ENCODE measurements at regions not wholly inside any gene's neighbourhood (a gene's known extent, or its start where the extent isn't known, plus 50 kb on each side); places are given as distances from the start of the nearest gene placed in this dataset.
A peak's percentile ranks its signal among the peaks of the same experiment; 100 is the strongest.
"Not testable (repeated sequence)": the region's sequence is repeated elsewhere in the genome, so short reads cannot be mapped to it uniquely, and the experiment has no call there.

DNA sequence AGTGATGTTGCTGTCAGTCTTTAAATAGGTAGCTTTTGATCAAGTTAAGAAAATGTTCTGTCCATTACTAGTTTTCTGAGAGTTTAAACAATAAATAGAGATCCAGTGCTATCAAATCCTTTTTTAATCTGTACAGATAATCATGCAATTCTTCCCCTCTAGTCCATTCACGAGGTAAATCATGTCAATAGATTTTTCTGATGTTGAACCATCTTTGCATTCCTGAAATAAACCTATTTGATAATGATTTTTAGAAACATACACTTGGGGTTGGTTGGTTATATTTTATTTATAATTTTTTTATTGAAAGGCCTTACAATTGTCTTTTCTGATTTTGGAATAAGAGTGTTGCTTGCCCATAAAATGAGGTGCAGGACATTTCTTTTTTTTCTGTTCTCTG is 95.0 kb downstream of the FAM53A start:
- DNase-seq, result no peak

- DNase-seq, result no peak
Measured at GRCh38 chr4:1588306-1588705, 95.8 kb downstream of the FAM53A start.

GRCh38 chr4:1584498-1584897 is 99.6 kb downstream of the FAM53A start:
- no peak for DNase-seq

GRCh38 chr4:1583859-1584258 is 100.3 kb downstream of the FAM53A start:
- no peak for DNase-seq

GRCh38 chr4:1583051-1583785 is 100.9 kb downstream of the FAM53A start:
- no peak for DNase-seq

DNA sequence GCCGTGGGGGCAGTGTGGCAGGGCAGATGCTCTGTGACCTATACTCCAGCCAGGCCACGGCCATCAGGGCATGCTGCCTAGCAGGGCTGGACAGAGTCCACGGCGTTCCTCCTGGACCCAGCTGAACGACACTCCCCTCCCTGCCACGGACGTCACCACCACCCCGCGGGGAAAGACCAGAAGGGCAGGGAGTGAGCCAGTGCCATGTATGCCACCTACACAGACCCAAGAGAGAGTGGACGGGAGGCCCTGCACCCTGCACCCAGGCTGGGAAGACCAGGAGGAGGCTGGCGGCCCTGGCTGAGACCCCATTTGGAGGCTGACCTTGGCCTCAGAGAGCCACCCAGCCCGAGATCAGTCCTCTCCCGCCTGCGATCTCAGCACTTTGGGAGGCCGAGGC is 101.9 kb downstream of the FAM53A start:
- DNase-seq, result no peak

GRCh38 chr4:1581164-1581894 is 102.8 kb downstream of the FAM53A start:
- DNase-seq, result peak; percentile 6

DNA sequence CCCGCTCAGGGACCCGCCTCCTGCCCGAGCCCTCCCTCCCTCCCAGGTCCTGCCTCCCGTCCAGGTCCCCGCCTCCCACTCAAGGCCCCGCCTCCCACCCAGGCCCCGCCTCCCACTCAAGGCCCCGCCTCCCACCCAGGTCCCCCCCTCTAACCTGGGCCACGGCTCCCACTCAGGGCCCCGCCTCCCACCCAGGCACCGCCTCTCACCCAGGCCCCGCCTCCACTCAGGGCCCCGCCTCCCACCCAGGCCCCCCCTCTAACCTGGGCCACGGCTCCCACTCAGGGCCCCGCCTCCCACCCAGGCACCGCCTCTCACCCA is 103.5 kb downstream of the FAM53A start:
- DNase-seq, result not testable (repeated sequence)

- DNase-seq, result no peak
Measured at GRCh38 chr4:1579901-1580691, 104.0 kb downstream of the FAM53A start.

DNA sequence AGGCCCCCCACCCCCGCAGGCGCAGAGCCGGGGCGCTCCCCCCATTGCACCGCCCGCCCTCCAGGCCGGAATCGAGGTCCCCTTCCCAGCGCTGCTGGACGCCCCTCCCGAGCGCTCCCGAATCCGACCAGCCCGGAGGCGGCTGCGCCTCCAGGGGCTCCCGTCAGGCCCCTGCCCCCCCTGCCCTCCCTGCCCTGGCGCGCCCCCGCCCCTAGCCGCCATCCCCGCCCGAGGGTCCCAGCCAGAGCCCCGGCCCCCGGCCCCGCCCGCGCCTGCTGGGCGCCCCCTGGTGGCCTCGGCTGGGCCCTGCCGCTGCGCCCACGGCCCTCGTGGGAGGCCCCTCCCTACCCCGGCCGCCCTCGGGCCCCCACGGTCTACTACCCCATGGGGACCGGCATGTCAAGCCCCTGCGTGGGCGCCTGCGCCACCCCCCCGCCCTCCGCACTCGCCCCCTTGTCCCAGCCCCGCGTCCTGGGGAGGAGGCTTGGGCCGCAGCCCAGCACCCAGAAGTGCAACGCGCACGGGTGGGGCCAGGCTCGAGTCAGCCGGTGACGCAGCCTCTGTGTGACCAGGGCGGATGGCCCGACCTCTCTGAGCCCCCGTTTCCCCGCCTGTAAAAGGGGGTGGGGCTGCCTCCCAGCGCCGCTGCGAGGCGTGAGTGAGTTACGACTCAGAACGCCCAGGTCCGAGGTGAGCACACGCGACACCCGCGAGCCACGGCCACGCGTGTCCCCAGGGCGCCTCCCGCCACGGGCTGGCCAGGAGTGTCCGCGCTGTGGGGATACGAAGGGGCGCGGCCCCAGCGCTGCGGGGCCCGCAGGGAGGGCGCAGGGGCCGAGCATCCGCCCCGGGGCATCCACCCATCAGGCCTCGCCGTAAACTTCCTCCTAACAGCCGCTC is 104.9 kb downstream of the FAM53A start:
- no peak for DNase-seq

DNA sequence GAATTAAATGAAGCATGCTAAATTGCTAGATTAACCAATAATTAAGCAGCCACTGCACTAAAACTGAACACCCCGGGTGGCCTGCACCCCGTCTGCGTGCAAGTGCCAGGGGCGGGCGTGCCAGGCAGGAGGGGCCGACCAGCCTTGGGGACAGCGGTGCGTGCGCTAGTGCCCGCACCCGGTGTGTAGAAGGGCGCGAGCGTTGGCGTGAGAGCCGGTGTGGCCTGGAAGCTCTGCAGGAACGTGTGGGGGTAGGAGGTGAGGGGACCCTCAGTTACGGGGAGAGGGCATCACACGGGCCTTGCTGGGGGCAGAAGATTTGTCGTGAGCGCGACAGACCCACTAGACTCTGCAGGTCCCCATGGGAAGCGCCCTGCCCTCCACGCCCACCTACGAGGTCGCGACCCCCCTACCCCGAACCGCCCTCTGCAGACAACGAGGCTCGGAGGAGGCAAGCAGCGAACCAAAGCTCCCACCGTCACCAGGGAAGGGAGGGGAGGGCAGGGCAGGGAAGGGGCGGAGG is 105.8 kb downstream of the FAM53A start:
- DNase-seq, result no peak

DNA sequence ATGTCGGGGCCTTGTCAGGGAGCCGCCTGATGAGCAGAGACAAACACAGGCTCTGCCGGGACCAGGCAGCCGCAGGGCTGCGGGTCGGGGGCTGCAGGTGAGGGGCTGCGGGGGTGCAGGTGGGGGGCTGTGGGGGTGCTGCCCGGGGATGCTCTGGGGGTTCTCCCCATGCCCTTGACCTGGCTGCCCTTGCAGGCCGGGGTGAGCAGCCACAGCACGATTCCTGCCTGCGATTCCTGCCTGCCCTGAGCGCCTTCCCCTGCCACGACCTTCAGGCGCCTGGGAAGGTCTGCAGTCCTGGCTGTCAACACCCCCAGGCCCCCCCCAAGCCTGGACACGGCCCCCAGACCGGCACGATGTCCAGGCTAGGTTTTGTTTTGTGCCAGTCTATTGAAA is 106.3 kb downstream of the FAM53A start:
- no peak for DNase-seq

DNA sequence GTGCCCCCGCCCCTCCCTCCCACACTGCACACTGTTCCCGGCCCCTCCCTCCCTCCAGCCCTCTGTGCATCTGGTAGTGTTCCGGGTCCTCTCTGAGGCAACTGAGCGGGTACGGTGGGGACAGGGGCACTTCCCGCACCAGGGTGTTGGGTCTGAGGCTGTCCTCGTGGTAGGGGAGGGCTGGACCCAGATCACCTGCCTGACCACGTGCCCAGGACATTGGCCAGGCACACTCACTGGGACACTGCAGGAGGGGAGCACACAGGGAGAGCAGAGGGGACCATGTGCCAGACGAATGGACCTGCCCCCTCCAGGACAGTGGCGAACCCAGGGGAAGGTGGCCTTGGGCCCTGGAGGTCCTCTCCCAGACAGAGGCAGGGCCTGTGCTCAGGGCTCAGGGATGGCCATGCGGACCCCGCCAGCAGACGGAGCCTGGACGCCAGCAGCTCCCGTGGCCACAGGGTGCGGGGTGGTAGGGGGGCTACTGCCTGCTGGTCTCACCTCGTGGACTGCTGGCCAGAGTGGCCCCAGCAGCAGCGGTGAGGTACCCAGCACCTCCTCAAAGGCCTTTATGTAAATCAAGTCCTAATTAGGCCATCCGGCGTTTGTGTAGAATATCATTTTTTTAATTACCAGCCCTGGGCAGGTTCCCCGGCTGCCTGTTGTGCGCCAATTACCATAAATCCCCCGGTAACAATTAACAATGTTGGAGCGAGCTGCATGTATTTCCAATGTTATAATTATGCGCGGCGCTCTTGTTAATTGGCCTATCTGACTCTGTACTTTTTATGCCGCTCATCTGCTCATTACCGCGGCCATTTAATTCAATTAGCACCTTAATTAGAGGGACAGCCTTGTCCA is 106.9 kb downstream of the FAM53A start:
- DNase-seq, result no peak

DNA sequence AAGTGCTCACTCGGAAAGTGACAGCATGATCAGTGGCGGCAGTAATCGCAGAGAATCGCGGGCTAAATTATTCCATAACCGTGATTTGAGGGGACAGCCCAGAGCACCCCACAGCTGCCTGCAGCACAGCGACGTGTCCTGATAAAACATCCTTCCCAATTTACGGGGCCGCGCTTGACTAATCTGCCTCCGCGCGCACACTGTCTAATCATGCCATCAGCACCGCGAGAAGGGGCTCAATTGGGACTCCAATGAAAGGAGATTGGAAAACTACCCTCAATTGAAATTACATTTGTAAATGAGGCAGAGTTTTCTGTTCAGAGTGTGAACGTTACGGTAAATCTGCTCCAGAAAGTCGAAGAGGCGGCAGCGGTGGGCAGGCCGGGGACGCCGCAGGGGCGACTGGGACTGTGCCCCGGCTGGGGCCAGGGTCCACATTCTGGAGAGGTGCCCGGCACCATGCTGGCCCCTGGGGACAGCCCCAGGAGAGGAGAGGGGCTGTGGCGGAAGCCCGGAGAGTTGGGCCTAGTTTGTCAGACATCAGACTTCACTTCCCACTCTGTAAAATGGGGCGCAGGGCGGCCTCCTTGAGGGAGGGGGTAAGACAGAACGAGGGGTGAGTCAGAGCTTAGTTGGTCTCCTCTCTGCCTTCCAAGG is 107.7 kb downstream of the FAM53A start:
- DNase-seq, result no peak

DNA sequence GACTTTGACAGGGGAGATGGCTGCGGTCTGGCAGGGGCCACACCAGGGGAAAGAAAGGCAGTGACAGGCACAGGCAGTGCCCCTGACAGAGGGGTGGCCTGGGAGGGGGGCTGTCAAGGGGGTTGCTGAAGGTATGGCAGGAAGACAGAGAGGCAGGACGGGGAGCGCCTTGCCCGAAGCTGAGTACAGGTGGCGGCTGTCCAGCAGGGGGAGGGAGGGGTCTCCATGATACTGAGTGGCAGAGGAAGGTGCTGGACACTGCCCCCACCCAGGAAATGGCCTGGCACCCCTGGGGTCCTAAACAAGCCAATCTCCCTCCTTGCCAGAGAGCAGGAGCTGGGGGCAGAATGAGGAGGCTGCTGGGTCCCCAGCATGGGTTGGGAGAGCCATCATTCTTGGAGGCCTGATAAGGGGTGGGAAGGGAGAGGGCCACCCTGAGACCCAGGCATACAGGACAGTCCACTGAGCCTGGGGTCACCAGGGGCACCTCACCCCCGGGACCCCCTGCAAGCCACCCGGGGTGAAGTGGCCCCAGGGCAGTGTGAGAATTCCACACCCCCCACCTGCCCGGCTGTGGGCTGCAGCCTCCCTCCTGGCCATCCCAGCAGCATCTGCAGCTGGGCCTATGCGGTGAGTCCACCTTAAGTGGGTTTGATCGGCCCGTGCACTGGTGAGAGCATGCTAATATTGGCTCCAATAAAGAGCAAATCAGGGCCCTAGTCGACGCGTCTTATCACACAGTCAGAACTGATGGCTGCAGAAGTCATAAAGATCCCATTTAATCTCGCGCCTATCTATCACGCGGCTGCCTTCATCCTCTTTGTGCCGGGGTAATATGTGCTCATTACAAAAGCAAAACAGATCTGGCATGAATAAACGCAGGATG is 108.5 kb downstream of the FAM53A start:
- no peak for DNase-seq

GRCh38 chr4:1574601-1575417 is 109.3 kb downstream of the FAM53A start:
- DNase-seq, result no peak

DNA sequence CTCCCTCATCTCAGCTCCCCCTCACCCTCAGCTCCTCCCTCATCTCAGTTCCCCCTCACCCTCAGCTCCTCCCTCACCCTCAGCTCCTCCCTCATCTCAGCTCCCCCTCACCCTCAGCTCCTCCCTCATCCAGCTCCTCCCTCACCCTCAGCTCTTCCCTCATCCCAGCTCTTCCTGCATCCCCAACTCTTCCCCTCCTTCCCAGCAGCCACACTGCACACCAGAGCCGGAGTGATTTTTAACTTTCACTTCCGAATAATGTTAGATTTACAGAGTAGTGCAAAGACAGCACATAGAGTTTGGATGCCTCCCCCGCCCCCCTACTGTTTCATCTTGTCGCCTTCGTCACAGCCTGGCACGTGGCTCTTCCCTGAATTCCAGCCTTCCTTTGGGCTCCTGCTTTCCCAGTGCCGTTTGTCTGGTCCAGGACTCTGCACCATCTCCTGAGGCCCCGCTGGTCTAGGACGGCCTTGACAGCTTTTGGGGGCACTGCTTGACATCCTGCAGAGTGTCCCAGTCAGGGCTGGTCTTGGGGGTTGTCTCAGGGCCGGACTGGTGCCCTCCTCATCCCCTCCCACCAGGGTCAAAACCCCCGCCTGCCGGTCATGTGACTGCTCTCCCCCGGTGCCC is 110.2 kb downstream of the FAM53A start:
- no peak for DNase-seq

DNA sequence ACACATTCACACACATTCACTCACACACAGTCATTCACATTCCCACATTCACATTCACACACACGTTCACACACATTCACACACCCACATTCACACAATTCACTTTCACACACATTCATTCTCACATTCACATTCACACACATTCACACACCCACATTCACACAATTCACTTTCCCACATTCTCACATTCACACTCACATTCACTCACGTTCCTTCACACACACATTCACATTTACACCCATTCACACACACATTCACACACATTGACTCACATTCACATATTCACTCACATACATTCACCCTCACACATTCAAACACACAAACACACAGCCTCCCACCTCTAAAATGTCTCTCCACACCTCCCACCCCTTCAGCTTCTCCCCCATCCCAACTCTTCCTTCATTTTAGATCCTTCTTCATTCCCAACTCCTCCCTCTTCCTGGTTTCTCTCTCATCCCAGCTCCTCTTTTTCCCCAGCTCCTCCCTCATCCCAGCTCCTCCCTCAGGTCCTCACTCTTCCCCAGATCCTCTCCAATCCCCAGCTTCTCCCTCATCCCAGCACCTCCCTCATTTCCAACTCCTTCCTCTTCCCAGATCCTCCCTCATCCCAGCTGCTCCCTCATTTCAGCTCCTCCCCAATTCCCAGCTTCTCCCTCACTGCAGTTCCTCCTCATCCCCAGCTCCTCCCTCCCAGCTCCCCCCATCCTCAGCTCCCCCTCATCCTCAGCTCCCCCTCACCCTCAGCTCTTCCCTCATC is 111.0 kb downstream of the FAM53A start:
- no peak for DNase-seq

All from midbrain (tissue), 1 donor.